Esophagus squamous epithelium (tissue), 5 donors: ENCODE measurements at regions not wholly inside any gene's neighbourhood (a gene's known extent, or its start where the extent isn't known, plus 50 kb on each side); places are given as distances from the start of the nearest gene placed in this dataset.

Experiments
- DNase-seq: peaks from one replicate; lab custom pipeline; 2025; lab: John Stamatoyannopoulos, UW
- H3K27ac ChIP-seq, 4 donors: fragments of 200-600 bp; sonication (generic); one replicate each; pipeline ENCODE4 v1.5.1; 2016 to 2019; ENCODE audit warnings: mild to moderate bottlenecking in 1 of 4
- H3K27me3 ChIP-seq, 4 donors: fragments of 200-600 bp; sonication (generic); 1 replicate in 3 of 4; 2 replicates in 1 of 4; pipeline versions ENCODE4 v1.5.1 to v1.6.0; 2017 to 2021; ENCODE audit warnings: antibody characterized with exemption in 1 of 4
- H3K36me3 ChIP-seq, 3 donors: fragments of 200-600 bp; sonication (generic); one replicate each; pipeline ENCODE4 v1.5.1; 2016 to 2019
- H3K4me1 ChIP-seq, 3 donors: fragments of 200-600 bp; sonication (generic); one replicate each; pipeline ENCODE4 v1.5.1; 2017 to 2019
- H3K4me3 ChIP-seq, 4 donors: fragments of 200-600 bp; sonication (generic); 1 replicate in 3 of 4; 2 replicates in 1 of 4; pipeline ENCODE4 v1.5.1; 2016 to 2019; ENCODE audit warnings: mild to moderate bottlenecking in 2 of 4, moderate library complexity in 1 of 4
- H3K9me3 ChIP-seq, 3 donors: fragments of 200-600 bp; sonication (generic); one replicate each; pipeline ENCODE4 v1.5.1; 2016 to 2019
- CTCF ChIP-seq, 6 experiments: fragments of 450-650 bp in 4 of 6; fragments of 200-600 bp in 2 of 6; sonication (generic) in 2 of 6; IDR thresholded peaks; one replicate each; pipeline ENCODE4 v1.5.1; 2016 to 2019; ENCODE audit warnings: antibody characterized with exemption in 6 of 6, mild to moderate bottlenecking in 4 of 6, moderate library complexity in 4 of 6
- POLR2A ChIP-seq, 4 donors: fragments of 450-650 bp; IDR thresholded peaks; one replicate each; pipeline ENCODE4 v1.6.1; 2017; ENCODE audit warnings: antibody characterized with exemption in 4 of 4, mild to moderate bottlenecking in 4 of 4, moderate library complexity in 3 of 4
- WGBS, 2 donors: methylation state at CpG; one replicate each; pipeline ENCODE4 v1.1.5; 2018; 5-methylcytosine and 5-hydroxymethylcytosine counted together
- intact Hi-C: fragments of 100-400 bp; cut with DNase I; formaldehyde crosslinking; loops from one replicate; pipeline ENCODE4 v1.15.0; 2022
- donor health status: DM: yes; HTN: yes; CAD: no.

GRCh38 chr15:47932951-47933641 lies 187.7 kb upstream of the SLC24A5 start:
- H3K27ac ChIP-seq: no peak overlapping the region
- H3K4me1 ChIP-seq: no peaks in the 10 kb centered on the region
- 45 to 50% methylated on average over 6 of the region's 6 CpGs for WGBS, 2 donors
- H3K9me3 ChIP-seq: no peaks in the 10 kb centered on the region
- no peaks in the 10 kb centered on the region for H3K36me3 ChIP-seq
- H3K4me3 ChIP-seq: no peak overlapping the region
- no peak for DNase-seq
- H3K27me3 ChIP-seq: peaks cover 0 to 33% (median 0%) of the 10 kb centered on the region in 4 donors
- TF ChIP-seq POLR2A (IDR thresholded peaks at IDR 0.05) (no peak), CTCF (IDR thresholded peaks at IDR 0.05) (no peak)
- intact Hi-C loops: no loop called here

GRCh38 chr15:47933865-47934264 lies 186.9 kb upstream of the SLC24A5 start:
- H3K9me3 ChIP-seq: no peaks in the 10 kb centered on the region
- no peak for DNase-seq
- intact Hi-C loops: no loop called here
- no peak for TF ChIP-seq CTCF (IDR thresholded peaks at IDR 0.05)
- no peak for TF ChIP-seq POLR2A (IDR thresholded peaks at IDR 0.05)
- no peaks in the 10 kb centered on the region for H3K4me1 ChIP-seq
- no peak overlapping the region for H3K27ac ChIP-seq
- WGBS, 2 donors: 87 to 88% methylated on average over 2 to 3 of the region's 3 CpGs
- peaks cover 0 to 29% (median 0%) of the 10 kb centered on the region in 4 donors for H3K27me3 ChIP-seq
- H3K4me3 ChIP-seq: no peak overlapping the region
- no peaks in the 10 kb centered on the region for H3K36me3 ChIP-seq

GRCh38 chr15:47934342-47934741 lies 186.4 kb upstream of the SLC24A5 start:
- H3K27ac ChIP-seq: no peak overlapping the region
- H3K27me3 ChIP-seq: peaks cover 0 to 29% (median 0%) of the 10 kb centered on the region in 4 donors
- intact Hi-C loops: no loop called here
- H3K36me3 ChIP-seq: no peaks in the 10 kb centered on the region
- H3K4me1 ChIP-seq: no peaks in the 10 kb centered on the region
- no peak overlapping the region for H3K4me3 ChIP-seq
- DNase-seq: no peak
- H3K9me3 ChIP-seq: no peaks in the 10 kb centered on the region
- no peak for TF ChIP-seq CTCF (IDR thresholded peaks at IDR 0.05)
- no peak for TF ChIP-seq POLR2A (IDR thresholded peaks at IDR 0.05)

GRCh38 chr15:47937834-47938233 lies 183.0 kb upstream of the SLC24A5 start:
- TF ChIP-seq POLR2A (IDR thresholded peaks at IDR 0.05) (no peak), CTCF (IDR thresholded peaks at IDR 0.05) (no peak)
- H3K4me3 ChIP-seq: no peak overlapping the region
- H3K9me3 ChIP-seq: no peaks in the 10 kb centered on the region
- no peak for DNase-seq
- H3K27me3 ChIP-seq: peaks cover 0 to 39% (median 0%) of the 10 kb centered on the region in 4 donors
- intact Hi-C loops: no loop called here
- no peaks in the 10 kb centered on the region for H3K36me3 ChIP-seq
- H3K4me1 ChIP-seq: no peaks in the 10 kb centered on the region
- H3K27ac ChIP-seq: no peak overlapping the region

- Histone ChIP-seq H3K27me3 (peaks cover 0 to 14% (median 0%) of the 10 kb centered on the region in 4 donors), H3K27ac (no peak overlapping the region), H3K36me3 (no peaks in the 10 kb centered on the region), H3K4me1 (no peaks in the 10 kb centered on the region), H3K9me3 (no peaks in the 10 kb centered on the region), H3K4me3 (no peak overlapping the region)
- intact Hi-C loops: no loop called here
- no peak for DNase-seq
- no peak for TF ChIP-seq POLR2A (IDR thresholded peaks at IDR 0.05)
- TF ChIP-seq CTCF (IDR thresholded peaks at IDR 0.05): peak in 1 of 6 experiments; percentile 25
- 40 to 50% methylated on average over 5 of the region's 5 CpGs for WGBS, 2 donors
Observed at GRCh38 chr15:47944637-47945288, 176.0 kb upstream of the SLC24A5 start.
